Dermis blood vessel endothelial cell (primary cell): ENCODE measurements at regions not wholly inside any gene's neighbourhood (a gene's known extent, or its start where the extent isn't known, plus 50 kb on each side); places are given as distances from the start of the nearest gene placed in this dataset.
A peak's percentile ranks its signal among the peaks of the same experiment; 100 is the strongest.
"Not testable (repeated sequence)": the region's sequence is repeated elsewhere in the genome, so short reads cannot be mapped to it uniquely, and the experiment has no call there.

ENCODE experiments used
- DNase-seq: peaks from one replicate; pipeline ENCODE4 v3.0.0; 2010

- no peak for DNase-seq
Observed at GRCh38 chr4:106588891-106589290, 220.3 kb upstream of the GIMD1 start.

- peak; percentile 83 for DNase-seq
Observed at GRCh38 chr4:106587558-106587957, 219.0 kb upstream of the GIMD1 start.

GRCh38 chr4:106585915-106586349, 217.4 kb upstream of the GIMD1 start:
- DNase-seq = no peak

- DNase-seq = no peak
Observed at GRCh38 chr4:106584337-106584989, 215.9 kb upstream of the GIMD1 start.

DNA sequence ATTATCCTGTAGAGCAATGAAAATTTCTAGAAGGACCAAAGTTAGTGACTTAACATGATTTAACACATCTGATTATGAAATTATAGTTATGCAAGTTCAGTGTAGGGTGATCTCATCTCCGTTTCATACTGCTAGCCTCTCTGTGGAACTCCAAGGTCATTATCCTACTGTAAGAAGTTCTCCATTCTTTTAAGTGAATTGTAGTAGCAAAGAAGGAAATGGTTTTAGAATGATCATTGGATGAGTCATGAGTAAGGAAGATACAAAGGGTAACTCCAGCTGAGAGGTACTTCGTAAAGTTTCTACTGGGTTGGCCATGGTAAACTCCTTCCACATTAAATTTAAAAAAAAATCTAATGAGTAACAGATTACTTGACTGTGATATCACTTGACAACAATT, 215.0 kb upstream of the GIMD1 start:
- DNase-seq = peak; percentile 89

GRCh38 chr4:106583108-106583507, 214.5 kb upstream of the GIMD1 start:
- peak; percentile 11 for DNase-seq

DNA sequence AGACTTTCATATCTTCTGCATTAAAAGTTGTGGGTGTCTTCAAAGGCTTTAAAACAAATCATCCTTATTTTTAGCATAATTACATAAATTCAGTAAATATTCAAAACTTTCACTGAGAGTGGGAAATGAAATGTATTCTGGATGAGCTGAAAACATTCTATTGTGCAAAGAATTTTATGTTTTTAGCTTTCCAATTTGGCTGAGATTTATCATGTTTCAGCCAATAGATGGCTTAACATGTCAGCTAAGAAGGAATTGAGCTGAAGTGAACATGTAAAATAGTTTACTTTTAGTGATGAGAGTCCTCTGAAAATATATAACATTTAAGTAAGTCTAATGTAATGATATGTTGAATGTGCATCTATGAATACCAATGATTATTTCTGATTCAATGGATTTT, 213.5 kb upstream of the GIMD1 start:
- DNase-seq = no peak

GRCh38 chr4:106579236-106579635, 210.7 kb upstream of the GIMD1 start:
- no peak for DNase-seq

GRCh38 chr4:106569146-106570031, 200.8 kb upstream of the GIMD1 start:
- no peak for DNase-seq

GRCh38 chr4:106565727-106566126, 197.1 kb upstream of the GIMD1 start:
- DNase-seq = peak; percentile 72

- DNase-seq = not testable (repeated sequence)
Observed at GRCh38 chr4:106563637-106564036, 195.1 kb upstream of the GIMD1 start.

- DNase-seq = no peak
Observed at GRCh38 chr4:106551724-106552123, 183.1 kb upstream of the GIMD1 start.

- no peak for DNase-seq
Observed at GRCh38 chr4:106548446-106549044, 180.0 kb upstream of the GIMD1 start.

DNA sequence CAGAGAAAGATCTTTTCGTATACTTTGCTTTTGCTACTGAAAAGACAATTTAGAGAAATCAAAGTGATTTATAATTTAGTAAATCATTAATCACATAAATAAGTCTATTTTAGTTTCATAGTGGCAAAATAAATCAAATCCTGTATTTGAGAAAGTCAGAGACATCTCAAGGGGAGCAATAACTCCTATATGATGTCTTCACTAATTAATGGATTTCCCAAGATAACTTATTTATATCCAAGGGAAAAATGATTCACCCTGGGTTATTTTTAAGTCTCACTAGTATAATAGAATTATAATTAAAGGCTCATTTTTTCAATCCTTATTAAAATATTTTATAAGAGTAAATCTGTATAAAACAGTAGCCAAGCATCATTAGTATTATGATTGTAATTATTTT, 177.8 kb upstream of the GIMD1 start:
- DNase-seq = no peak

DNA sequence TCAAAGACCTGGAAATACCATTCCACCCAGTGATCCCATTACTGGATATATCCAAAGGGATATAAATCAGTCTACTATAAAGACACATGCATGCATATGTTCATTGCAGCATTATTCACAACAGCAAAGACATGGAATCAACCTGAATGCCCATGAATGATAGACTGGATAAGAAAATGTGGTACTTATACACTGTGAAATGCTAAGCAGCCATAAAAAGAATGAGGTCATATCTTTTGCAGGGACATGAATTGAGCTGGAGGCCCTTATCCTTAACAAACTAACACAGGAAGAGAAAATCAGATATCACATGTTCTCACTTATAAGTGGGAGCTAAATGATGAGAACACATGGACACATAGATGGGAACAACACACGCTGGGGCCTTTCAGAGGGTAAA, 174.0 kb upstream of the GIMD1 start:
- not testable (repeated sequence) for DNase-seq

DNA sequence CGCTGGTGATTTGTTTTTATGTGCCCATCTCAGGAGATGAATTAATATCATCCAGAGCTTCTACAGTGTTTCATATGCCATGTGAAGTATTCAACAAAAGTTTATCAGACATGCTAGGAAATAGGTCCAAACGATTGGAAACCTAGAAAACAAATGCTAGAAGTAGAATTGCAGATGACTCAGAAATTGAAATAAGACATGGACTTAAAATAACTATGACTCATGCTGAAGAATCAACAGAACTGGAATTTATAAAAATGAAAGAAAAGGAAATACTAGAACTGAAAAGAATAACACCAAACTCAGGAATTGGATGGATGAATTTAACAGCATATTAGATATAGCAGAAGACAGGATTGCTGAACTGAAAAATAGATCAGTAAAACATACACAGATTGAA, 172.7 kb upstream of the GIMD1 start:
- DNase-seq = peak; percentile 36

DNA sequence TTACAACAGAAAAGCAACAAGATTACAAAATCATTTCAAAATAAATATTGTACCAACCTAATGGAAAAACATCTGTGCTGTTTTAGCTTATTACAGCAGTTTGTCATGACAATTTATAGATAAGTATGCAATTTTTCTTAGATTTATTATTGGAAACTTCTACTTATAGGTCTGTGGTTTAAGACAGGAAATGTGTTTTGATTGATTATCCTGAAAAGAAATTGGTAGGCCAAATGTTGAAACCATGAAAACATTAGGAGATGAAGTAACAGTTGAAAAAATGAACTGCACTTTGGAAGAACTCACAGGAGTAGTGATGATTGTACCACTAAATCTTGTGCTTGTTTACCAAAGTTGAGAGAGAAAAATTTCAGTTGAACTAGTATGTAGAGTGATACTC, 162.2 kb upstream of the GIMD1 start:
- DNase-seq = no peak

GRCh38 chr4:106530024-106530361, 161.4 kb upstream of the GIMD1 start:
- no peak for DNase-seq

DNA sequence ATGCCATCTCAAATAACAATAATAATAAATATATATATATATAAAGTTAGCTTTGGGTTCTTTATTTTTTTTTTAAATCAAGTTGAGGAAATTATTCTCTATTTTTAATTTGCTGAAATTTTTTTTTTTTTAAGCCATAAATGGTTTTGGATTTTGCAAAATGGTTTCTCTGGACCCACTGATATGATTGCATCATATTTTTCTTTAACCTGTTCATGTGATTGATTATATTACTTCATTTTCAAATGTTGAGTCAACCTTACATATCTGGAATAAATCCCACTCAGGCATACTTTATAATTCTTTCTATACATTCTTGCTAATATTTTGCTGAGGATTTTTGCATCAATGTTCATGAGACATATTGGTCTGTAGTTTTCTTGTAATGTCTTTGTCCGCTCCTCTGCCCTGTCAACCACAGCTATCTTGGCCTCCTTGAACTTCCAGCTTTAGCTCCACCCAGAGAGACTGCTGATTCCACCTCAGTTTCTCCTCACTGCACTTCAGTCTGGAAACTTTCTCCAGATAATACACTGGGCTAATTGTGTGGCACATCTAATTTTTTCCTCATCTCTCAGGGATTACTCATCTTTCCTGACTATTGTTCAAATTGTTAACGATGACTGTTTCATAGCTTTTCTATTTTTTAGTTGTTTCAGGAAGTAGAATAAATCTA, 160.9 kb upstream of the GIMD1 start:
- DNase-seq = peak; percentile 63

DNA sequence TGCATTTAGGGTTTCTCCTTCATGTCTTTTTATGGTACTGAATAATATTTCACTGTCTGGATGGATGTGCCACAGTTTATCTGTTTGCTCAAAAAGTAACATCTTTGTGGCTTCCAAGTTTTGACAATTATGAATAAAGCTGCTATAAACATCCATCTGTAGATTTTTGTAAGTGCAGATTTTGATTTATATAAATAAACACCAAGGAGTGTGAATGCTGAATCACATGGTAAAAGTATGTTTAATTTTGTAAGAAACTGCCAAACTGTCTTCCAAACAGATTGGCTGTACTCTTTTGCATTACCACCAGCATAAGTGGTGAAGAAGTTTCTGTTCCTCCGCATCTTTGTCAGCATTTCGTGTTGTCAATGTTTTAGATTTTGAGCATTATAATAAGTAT, 158.7 kb upstream of the GIMD1 start:
- DNase-seq = no peak

GRCh38 chr4:106525425-106525824, 156.8 kb upstream of the GIMD1 start:
- DNase-seq = not testable (repeated sequence)

DNA sequence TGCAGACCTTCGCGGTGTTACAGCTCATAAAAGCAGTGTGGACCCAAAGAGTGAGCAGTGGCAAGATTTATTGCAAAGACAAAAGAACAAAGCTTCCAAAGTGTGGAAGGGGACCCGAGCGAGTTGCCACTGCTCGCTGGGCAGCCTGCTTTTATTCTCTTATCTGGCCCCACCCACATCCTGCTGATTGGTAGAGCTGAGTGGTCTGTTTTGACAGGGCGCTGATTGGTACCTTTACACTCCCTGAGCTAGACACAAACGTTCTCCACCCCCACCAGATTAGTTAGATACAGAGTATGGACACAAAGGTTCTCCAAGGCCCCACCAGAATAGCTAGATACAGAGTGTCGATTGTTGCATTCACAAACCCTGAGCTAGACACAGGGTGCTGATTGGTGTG, 156.2 kb upstream of the GIMD1 start:
- DNase-seq = not testable (repeated sequence)

- peak; percentile 17 for DNase-seq
Observed at GRCh38 chr4:106522839-106523238, 154.3 kb upstream of the GIMD1 start.
